ENCODE measurements at regions not wholly inside any gene's neighbourhood (a gene's known extent, or its start where the extent isn't known, plus 50 kb on each side); places are given as distances from the start of the nearest gene placed in this dataset.

- TF ChIP-seq, protein P1, sequence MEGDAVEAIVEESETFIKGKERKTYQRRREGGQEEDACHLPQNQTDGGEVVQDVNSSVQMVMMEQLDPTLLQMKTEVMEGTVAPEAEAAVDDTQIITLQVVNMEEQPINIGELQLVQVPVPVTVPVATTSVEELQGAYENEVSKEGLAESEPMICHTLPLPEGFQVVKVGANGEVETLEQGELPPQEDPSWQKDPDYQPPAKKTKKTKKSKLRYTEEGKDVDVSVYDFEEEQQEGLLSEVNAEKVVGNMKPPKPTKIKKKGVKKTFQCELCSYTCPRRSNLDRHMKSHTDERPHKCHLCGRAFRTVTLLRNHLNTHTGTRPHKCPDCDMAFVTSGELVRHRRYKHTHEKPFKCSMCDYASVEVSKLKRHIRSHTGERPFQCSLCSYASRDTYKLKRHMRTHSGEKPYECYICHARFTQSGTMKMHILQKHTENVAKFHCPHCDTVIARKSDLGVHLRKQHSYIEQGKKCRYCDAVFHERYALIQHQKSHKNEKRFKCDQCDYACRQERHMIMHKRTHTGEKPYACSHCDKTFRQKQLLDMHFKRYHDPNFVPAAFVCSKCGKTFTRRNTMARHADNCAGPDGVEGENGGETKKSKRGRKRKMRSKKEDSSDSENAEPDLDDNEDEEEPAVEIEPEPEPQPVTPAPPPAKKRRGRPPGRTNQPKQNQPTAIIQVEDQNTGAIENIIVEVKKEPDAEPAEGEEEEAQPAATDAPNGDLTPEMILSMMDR (IDR thresholded peaks at IDR 0.05; ENCODE audit: insufficient read depth, low read depth, low read length) = no peak
- no peak for TF ChIP-seq EZH2 (IDR thresholded peaks at IDR 0.05; ENCODE audit: insufficient read depth, low read length)
Observed at GRCh38 chr7:15801041-15801440, 114.6 kb upstream of the MEOX2 start.

All from astrocyte (in vitro differentiated cells and primary cell).